Stimulated activated CD4-positive, alpha-beta T cell treated with anti-CD3 and anti-CD28 coated beads, Interleukin-2, amount 100 ng/mL, for 48 hours (primary cell): ENCODE measurements at regions not wholly inside any gene's neighbourhood (a gene's known extent, or its start where the extent isn't known, plus 50 kb on each side); places are given as distances from the start of the nearest gene placed in this dataset.
"Not testable (repeated sequence)": the region's sequence is repeated elsewhere in the genome, so short reads cannot be mapped to it uniquely, and the experiment has no call there.

Experiments used
- DNase-seq, 2 donors: peaks; one replicate each; pipeline ENCODE4 v3.0.0-alpha.2; 2020

GRCh38 chr17:6373599-6373998 is 61.3 kb downstream of the AIPL1 start:
- DNase-seq, result not testable (repeated sequence)

- no peak for DNase-seq
These were observed 68.7 kb downstream of the AIPL1 start for GRCh38 chr17:6366221-6366666.

- DNase-seq, result no peak
These were observed 69.5 kb downstream of the AIPL1 start for GRCh38 chr17:6365200-6365943.

GRCh38 chr17:6361733-6362132 is 73.2 kb downstream of the AIPL1 start:
- no peak for DNase-seq

GRCh38 chr17:6358131-6358530 is 76.8 kb downstream of the AIPL1 start:
- DNase-seq, result no peak

GRCh38 chr17:6356562-6356961 is 78.4 kb downstream of the AIPL1 start:
- no peak for DNase-seq

- DNase-seq, result no peak
These were observed 79.7 kb downstream of the AIPL1 start for GRCh38 chr17:6355196-6355595.

- DNase-seq, result no peak
These were observed 81.9 kb downstream of the AIPL1 start for GRCh38 chr17:6352801-6353560.

GRCh38 chr17:6352016-6352415 is 82.9 kb downstream of the AIPL1 start:
- DNase-seq, result no peak

GRCh38 chr17:6350806-6351205 is 84.1 kb downstream of the AIPL1 start:
- DNase-seq, result no peak

GRCh38 chr17:6348891-6349290 is 86.0 kb downstream of the AIPL1 start:
- DNase-seq, result no peak

- no peak for DNase-seq
These were observed 87.1 kb downstream of the AIPL1 start for GRCh38 chr17:6347776-6348175.

- DNase-seq, result no peak
These were observed 87.9 kb downstream of the AIPL1 start for GRCh38 chr17:6346986-6347385.

GRCh38 chr17:6346156-6346786 is 88.7 kb downstream of the AIPL1 start:
- no peak for DNase-seq

GRCh38 chr17:6343736-6344135 is 91.2 kb downstream of the AIPL1 start:
- no peak for DNase-seq

GRCh38 chr17:6343191-6343590 is 91.7 kb downstream of the AIPL1 start:
- DNase-seq, result no peak

GRCh38 chr17:6340708-6341107 is 94.2 kb downstream of the AIPL1 start:
- no peak for DNase-seq

GRCh38 chr17:6334386-6334785 is 100.5 kb downstream of the AIPL1 start:
- no peak for DNase-seq

GRCh38 chr17:6330936-6331335 is 104.0 kb downstream of the AIPL1 start:
- no peak for DNase-seq

- no peak for DNase-seq
These were observed 106.6 kb downstream of the AIPL1 start for GRCh38 chr17:6328279-6328678.

- no peak for DNase-seq
These were observed 107.9 kb downstream of the AIPL1 start for GRCh38 chr17:6327007-6327406.

GRCh38 chr17:6326483-6326882 is 108.4 kb downstream of the AIPL1 start:
- DNase-seq, result no peak

GRCh38 chr17:6325741-6326140 is 109.2 kb downstream of the AIPL1 start:
- DNase-seq, result no peak

GRCh38 chr17:6325051-6325450 is 109.9 kb downstream of the AIPL1 start:
- no peak for DNase-seq
